ENCODE measurements at regions not wholly inside any gene's neighbourhood (a gene's known extent, or its start where the extent isn't known, plus 50 kb on each side); places are given as distances from the start of the nearest gene placed in this dataset.

- Histone ChIP-seq H3K27me3 (ENCODE audit: insufficient read depth, low read depth) (no peaks in the 10 kb centered on the region), H2AFZ (no peak overlapping the region), H3K9me2 (ENCODE audit: insufficient read depth) (no peaks in the 10 kb centered on the region), H3K79me2 (ENCODE audit: low read depth) (no peaks in the 10 kb centered on the region), H3K9me3 (ENCODE audit: insufficient read depth, low read depth) (no peaks in the 10 kb centered on the region), H3F3A (ENCODE audit: insufficient read depth, low read depth) (no peaks in the 10 kb centered on the region), H3K36me3 (ENCODE audit: low read depth) (no peaks in the 10 kb centered on the region), H3K4me1 (replicated peaks; ENCODE audit: insufficient read depth) (no peaks in the 10 kb centered on the region), H3K27ac (no peak overlapping the region), H3K4me3 (no peak overlapping the region), H3K4me2 (no peak overlapping the region), H4K20me1 (ENCODE audit: insufficient read depth) (no peaks in the 10 kb centered on the region)
- ChIA-PET CTCF (no interaction called here), POLR2A (ENCODE audit: unreplicated experiment) (no interaction called here)
- intact Hi-C loops (cut with micrococcal nuclease; ENCODE audit: unreplicated experiment), result no loop called here
- TF ChIP-seq EZH2 (IDR thresholded peaks at IDR 0.05; ENCODE audit: low read depth) (no peak), CTCF (conservative IDR thresholded peaks at IDR 0.05) (no peak)
- no TSS peak for BruUV-seq (replicated peaks)
- no peak for DNase-seq
Observed at GRCh38 chr2:225275443-225275842, 124.1 kb upstream of the NYAP2 start.

- TF ChIP-seq CTCF (conservative IDR thresholded peaks at IDR 0.05) (no peak), EZH2 (IDR thresholded peaks at IDR 0.05; ENCODE audit: low read depth) (no peak)
- intact Hi-C loops (cut with micrococcal nuclease; ENCODE audit: unreplicated experiment), result no loop called here
- Histone ChIP-seq H3K27me3 (ENCODE audit: insufficient read depth, low read depth) (no peaks in the 10 kb centered on the region), H3K4me3 (no peak overlapping the region), H3K9me2 (ENCODE audit: insufficient read depth) (no peaks in the 10 kb centered on the region), H3K36me3 (ENCODE audit: low read depth) (no peaks in the 10 kb centered on the region), H4K20me1 (ENCODE audit: insufficient read depth) (no peaks in the 10 kb centered on the region), H3K4me1 (replicated peaks; ENCODE audit: insufficient read depth) (no peaks in the 10 kb centered on the region), H2AFZ (no peak overlapping the region), H3K27ac (no peak overlapping the region), H3K4me2 (no peak overlapping the region), H3F3A (ENCODE audit: insufficient read depth, low read depth) (no peaks in the 10 kb centered on the region), H3K79me2 (ENCODE audit: low read depth) (no peaks in the 10 kb centered on the region), H3K9me3 (ENCODE audit: insufficient read depth, low read depth) (no peaks in the 10 kb centered on the region)
- ChIA-PET CTCF (no interaction called here), POLR2A (ENCODE audit: unreplicated experiment) (no interaction called here)
- BruUV-seq (replicated peaks), result no TSS peak
- DNase-seq, result peak in 1 of 2 experiments; percentile 16
Observed at GRCh38 chr2:225274751-225275150, 124.8 kb upstream of the NYAP2 start.

- H3K4me2 ChIP-seq, result no peak overlapping the region
- no peak for TF ChIP-seq CTCF (conservative IDR thresholded peaks at IDR 0.05)
- TF ChIP-seq EZH2 (IDR thresholded peaks at IDR 0.05; ENCODE audit: low read depth), result no peak
- no peak for DNase-seq
- H4K20me1 ChIP-seq (ENCODE audit: insufficient read depth), result no peaks in the 10 kb centered on the region
- intact Hi-C loops (cut with micrococcal nuclease; ENCODE audit: unreplicated experiment), result no loop called here
- ChIA-PET CTCF (no interaction called here), POLR2A (ENCODE audit: unreplicated experiment) (no interaction called here)
- H3K9me3 ChIP-seq (ENCODE audit: insufficient read depth, low read depth), result no peaks in the 10 kb centered on the region
- no peaks in the 10 kb centered on the region for H3K36me3 ChIP-seq (ENCODE audit: low read depth)
- H3K4me3 ChIP-seq, result no peak overlapping the region
- H3K27ac ChIP-seq, result no peak overlapping the region
- H3K79me2 ChIP-seq (ENCODE audit: low read depth), result no peaks in the 10 kb centered on the region
- H2AFZ ChIP-seq, result no peak overlapping the region
- no peaks in the 10 kb centered on the region for H3K4me1 ChIP-seq (replicated peaks; ENCODE audit: insufficient read depth)
- H3K9me2 ChIP-seq (ENCODE audit: insufficient read depth), result peaks cover 4% of the 10 kb centered on the region; the same call in 1 of the 2 replicates
- BruUV-seq (replicated peaks), result no TSS peak
- H3K27me3 ChIP-seq (ENCODE audit: insufficient read depth, low read depth), result no peaks in the 10 kb centered on the region
- H3F3A ChIP-seq (ENCODE audit: insufficient read depth, low read depth), result no peaks in the 10 kb centered on the region
Observed at GRCh38 chr2:225272173-225272572, 127.3 kb upstream of the NYAP2 start.
